PC-3 (cell line): ENCODE measurements at regions not wholly inside any gene's neighbourhood (a gene's known extent, or its start where the extent isn't known, plus 50 kb on each side); places are given as distances from the start of the nearest gene placed in this dataset.
A peak's percentile ranks its signal among the peaks of the same experiment; 100 is the strongest.

Experiments used
- ATAC-seq: fragments of 200-7000 bp; cut with Tn5 transposase; 2 replicates; pipeline ENCODE4 v1.9.1; 2020; ENCODE audit warnings: mild to moderate bottlenecking, moderate library complexity
- BruUV-seq: library from RNA; stranded (reverse); fragments of 400-500 nt; replicated peaks from 2 replicates; lab custom pipeline; 2021; lab: Mats Ljungman, UMichigan
- CTCF ChIA-PET: fragments of 300-600 bp; sonication (Branson Sonifier 250); formaldehyde crosslinking; loops from one replicate; lab custom pipeline; 2022; ENCODE audit warnings: antibody characterized with exemption; lab: Charles Lee
- POLR2A ChIA-PET: fragments of 300-600 bp; sonication (Branson Sonifier 250); formaldehyde crosslinking; loops from one replicate; lab custom pipeline; 2022; ENCODE audit warnings: antibody characterized with exemption; ENCODE audit not compliant: unreplicated experiment; lab: Charles Lee
- DNase-seq: peaks from one replicate; pipeline ENCODE4 v3.0.0-alpha.2; 2015
- H2AFZ ChIP-seq: fragments of 300-600 bp; sonication (generic); 2 replicates; pipeline ENCODE4 v1.6.0; 2016; ENCODE audit warnings: antibody characterized with exemption, low read length
- H3F3A ChIP-seq: fragments of 300-600 bp; sonication (generic); one replicate; pipeline ENCODE4 v1.6.0; 2017; ENCODE audit warnings: antibody characterized with exemption, low read length, control low read depth, mild to moderate bottlenecking; ENCODE audit not compliant: unreplicated experiment
- H3K27ac ChIP-seq: fragments of 300-600 bp; sonication (generic); 2 replicates; pipeline ENCODE4 v1.5.1; 2016; ENCODE audit warnings: mild to moderate bottlenecking, low read length
- H3K27me3 ChIP-seq: fragments of 300-600 bp; sonication (generic); 2 replicates; pipeline ENCODE4 v1.6.1; 2016; ENCODE audit warnings: low read length, mixed read lengths
- H3K36me3 ChIP-seq: fragments of 300-600 bp; sonication (generic); 2 replicates; pipeline ENCODE4 v1.6.1; 2016; ENCODE audit warnings: low read depth, mixed run types, low read length, mixed read lengths
- H3K4me1 ChIP-seq: fragments of 300-600 bp; sonication (generic); 2 replicates; pipeline ENCODE4 v1.5.1; 2016; ENCODE audit warnings: low read length; ENCODE audit not compliant: insufficient read depth
- H3K4me2 ChIP-seq: fragments of 300-600 bp; sonication (generic); 2 replicates; pipeline ENCODE4 v1.6.0; 2016; ENCODE audit warnings: low read length
- H3K4me3 ChIP-seq: fragments of 300-600 bp; sonication (generic); 2 replicates; pipeline ENCODE4 v1.5.1; 2016; ENCODE audit warnings: mild to moderate bottlenecking, low read length, mixed read lengths
- H3K79me2 ChIP-seq: fragments of 300-600 bp; sonication (generic); 2 replicates; pipeline ENCODE4 v1.6.1; 2017; ENCODE audit warnings: low read length, mixed read lengths
- H3K9ac ChIP-seq: fragments of 300-600 bp; sonication (generic); 2 replicates; pipeline ENCODE4 v1.6.0; 2016; ENCODE audit warnings: mild to moderate bottlenecking, low read length
- H3K9me2 ChIP-seq: fragments of 300-600 bp; sonication (generic); replicated peaks from 2 replicates; pipeline ENCODE4 v1.6.1; 2016; ENCODE audit warnings: mixed run types, low read length, mixed read lengths
- H3K9me3 ChIP-seq: fragments of 300-600 bp; sonication (generic); 2 replicates; pipeline ENCODE4 v1.6.1; 2016; ENCODE audit warnings: low read length, mixed read lengths
- H4K20me1 ChIP-seq: fragments of 300-600 bp; sonication (generic); 2 replicates; pipeline ENCODE4 v1.6.1; 2016; ENCODE audit warnings: low read length, mixed read lengths
- CTCF ChIP-seq: fragments of 300-600 bp; sonication (generic); conservative IDR thresholded peaks from 2 replicates; pipeline ENCODE4 v1.5.1; 2017; ENCODE audit warnings: antibody characterized with exemption, low read depth, mild to moderate bottlenecking, low read length
- EZH2 ChIP-seq: fragments of 300-600 bp; sonication (generic); IDR thresholded peaks from one replicate; pipeline ENCODE4 v1.6.1; 2017; ENCODE audit warnings: antibody characterized with exemption, mild to moderate bottlenecking, low read length; ENCODE audit not compliant: unreplicated experiment
- EZH2phosphoT487 ChIP-seq: fragments of 300-600 bp; sonication (generic); IDR thresholded peaks from 2 replicates; pipeline ENCODE4 v1.6.1; 2018; ENCODE audit warnings: mild to moderate bottlenecking, antibody characterized with exemption, low read length, borderline replicate concordance
- intact Hi-C: fragments of 100-400 bp; cut with micrococcal nuclease; formaldehyde crosslinking; loops from 2 replicates; pipeline ENCODE4 v1.9.0; 2023

- Histone ChIP-seq H2AFZ (no peak overlapping the region), H3K36me3 (no peaks in the 10 kb centered on the region), H3K4me1 (peaks cover 13% of the 10 kb centered on the region), H3K9me2 (no peaks in the 10 kb centered on the region), H3K4me2 (no peak overlapping the region), H3K9me3 (no peaks in the 10 kb centered on the region), H3K9ac (no peak overlapping the region), H3K27ac (no peak overlapping the region), H3K27me3 (no peaks in the 10 kb centered on the region), H3F3A (no peaks in the 10 kb centered on the region), H3K79me2 (no peaks in the 10 kb centered on the region), H3K4me3 (no peak overlapping the region), H4K20me1 (no peaks in the 10 kb centered on the region)
- ChIA-PET POLR2A (no interaction called here), CTCF (interaction anchor here (0.6 kb wide), 1 partner anchor 35 kb away, joined by 4 read pairs; no protein-coding TSS in a partner anchor)
- no TSS peak for BruUV-seq
- intact Hi-C loops: loop anchor here (10.0 kb wide), 1 partner anchor 105 kb away; no protein-coding TSS in a partner anchor
- DNase-seq (peak; percentile 34), ATAC-seq (no peak)
- TF ChIP-seq EZH2phosphoT487 (no peak), EZH2 (no peak), CTCF (no peak)
Measured at GRCh38 chr5:96329886-96330529, 103.0 kb downstream of the PCSK1 start.

- H3K4me1 ChIP-seq: peaks cover 18% of the 10 kb centered on the region
- H3K9ac ChIP-seq: no peak overlapping the region
- H3K9me3 ChIP-seq: no peaks in the 10 kb centered on the region
- ChIA-PET CTCF (interaction anchor here (0.5 kb wide), 1 partner anchor 111 kb away, joined by 6 read pairs; no protein-coding TSS in a partner anchor), POLR2A (no interaction called here)
- H3K27me3 ChIP-seq: no peaks in the 10 kb centered on the region
- TF ChIP-seq EZH2phosphoT487: no peak
- TF ChIP-seq EZH2: no peak
- TF ChIP-seq CTCF: no peak
- no peaks in the 10 kb centered on the region for H3K79me2 ChIP-seq
- H3K36me3 ChIP-seq: no peaks in the 10 kb centered on the region
- ATAC-seq (no peak), DNase-seq (no peak)
- H3F3A ChIP-seq: no peaks in the 10 kb centered on the region
- H3K9me2 ChIP-seq: no peaks in the 10 kb centered on the region
- no peak overlapping the region for H3K4me3 ChIP-seq
- no peak overlapping the region for H2AFZ ChIP-seq
- no peak overlapping the region for H3K27ac ChIP-seq
- intact Hi-C loops: no loop called here
- no TSS peak for BruUV-seq
- H4K20me1 ChIP-seq: no peaks in the 10 kb centered on the region
- H3K4me2 ChIP-seq: no peak overlapping the region
Measured at GRCh38 chr5:96329289-96329688, 103.8 kb downstream of the PCSK1 start.

- no peaks in the 10 kb centered on the region for H4K20me1 ChIP-seq
- H3K9ac ChIP-seq: no peak overlapping the region
- intact Hi-C loops: no loop called here
- no peaks in the 10 kb centered on the region for H3K79me2 ChIP-seq
- no peak overlapping the region for H3K4me2 ChIP-seq
- no peaks in the 10 kb centered on the region for H3F3A ChIP-seq
- no peaks in the 10 kb centered on the region for H3K9me3 ChIP-seq
- H3K4me3 ChIP-seq: no peak overlapping the region
- CTCF ChIA-PET: no interaction called here
- ATAC-seq (no peak), DNase-seq (no peak)
- TF ChIP-seq CTCF (no peak), EZH2phosphoT487 (no peak), EZH2 (no peak)
- H3K27ac ChIP-seq: no peak overlapping the region
- no TSS peak for BruUV-seq
- no peaks in the 10 kb centered on the region for H3K27me3 ChIP-seq
- H3K9me2 ChIP-seq: no peaks in the 10 kb centered on the region
- H3K36me3 ChIP-seq: no peaks in the 10 kb centered on the region
- POLR2A ChIA-PET: interaction anchor here (0.6 kb wide), 1 partner anchor 648 kb away, joined by 6 read pairs; no protein-coding TSS in a partner anchor
- no peak overlapping the region for H2AFZ ChIP-seq
- H3K4me1 ChIP-seq: peaks cover 28% of the 10 kb centered on the region
Measured at GRCh38 chr5:96327722-96328121, 105.3 kb downstream of the PCSK1 start.
